Spleen (tissue), 11 donors: ENCODE measurements at regions not wholly inside any gene's neighbourhood (a gene's known extent, or its start where the extent isn't known, plus 50 kb on each side); places are given as distances from the start of the nearest gene placed in this dataset.
A peak's percentile ranks its signal among the peaks of the same experiment; 100 is the strongest.
"Not testable (repeated sequence)": the region's sequence is repeated elsewhere in the genome, so short reads cannot be mapped to it uniquely, and the experiment has no call there.

Source experiments
- DNase-seq: peaks from one replicate; pipeline ENCODE4 v3.0.0-alpha.2; 2020
- H3K27ac ChIP-seq, 8 donors: fragments of 200-600 bp; sonication (generic) in 7 of 8; 1 replicate in 4 of 8; 2 replicates in 4 of 8; pipeline versions ENCODE4 v1.5.0 to v1.8.0; 2016 to 2021; ENCODE audit warnings: inconsistent platforms in 4 of 8, mild to moderate bottlenecking in 4 of 8, moderate library complexity in 1 of 8
- H3K27me3 ChIP-seq, 7 donors: fragments of 200-600 bp; sonication (generic) in 6 of 7; replicated peaks in 1 of 7; 1 replicate in 4 of 7; 2 replicates in 3 of 7; pipeline versions ENCODE4 v1.5.0 to v1.8.0; 2016 to 2021; ENCODE audit warnings: inconsistent platforms in 3 of 7, mild to moderate bottlenecking in 1 of 7
- H3K36me3 ChIP-seq, 6 donors: fragments of 200-600 bp; sonication (generic) in 5 of 6; 1 replicate in 4 of 6; 2 replicates in 2 of 6; pipeline versions ENCODE4 v1.5.0 to v1.8.0; 2016 to 2021; ENCODE audit warnings: inconsistent platforms in 2 of 6
- H3K4me1 ChIP-seq, 6 donors: fragments of 200-600 bp; sonication (generic) in 5 of 6; 1 replicate in 3 of 6; 2 replicates in 3 of 6; pipeline versions ENCODE4 v1.5.0 to v1.8.0; 2016 to 2021; ENCODE audit warnings: inconsistent platforms in 3 of 6
- H3K4me3 ChIP-seq, 8 donors: fragments of 200-600 bp; sonication (generic) in 7 of 8; 1 replicate in 4 of 8; 2 replicates in 4 of 8; pipeline versions ENCODE4 v1.5.0 to v1.8.0; 2016 to 2021; ENCODE audit warnings: inconsistent platforms in 4 of 8, mild to moderate bottlenecking in 4 of 8, moderate library complexity in 2 of 8
- H3K9me3 ChIP-seq, 8 donors: fragments of 200-600 bp; sonication (generic) in 7 of 8; 1 replicate in 4 of 8; 2 replicates in 4 of 8; pipeline versions ENCODE4 v1.5.0 to v1.8.0; 2016 to 2021; ENCODE audit warnings: inconsistent platforms in 4 of 8
- WGBS, 5 donors: extraction: QIAGEN DNeasy Blood & Tissue Kit in 3 of 5; methylation state at CpG; one replicate each; pipeline versions ENCODE4 v1.1.5 to v1.1.7; 2013 to 2018; 5-methylcytosine and 5-hydroxymethylcytosine counted together
- intact Hi-C: fragments of 100-400 bp; cut with DNase I; formaldehyde crosslinking; loops from one replicate; pipeline ENCODE4 v1.15.0; 2023; ENCODE audit warnings: low total_unique reads
- TF ChIP-seq, protein P1 (sequence below), 11 experiments: fragments of 200-600 bp in 7 of 11; fragments of 450-650 bp in 4 of 11; sonication (generic) in 4 of 11; IDR thresholded peaks in 8 of 11; conservative IDR thresholded peaks in 3 of 11; 1 replicate in 7 of 11; 2 replicates in 4 of 11; pipeline versions ENCODE4 v1.4.0 to v1.8.0; 2016 to 2021; ENCODE audit warnings: antibody characterized with exemption in 11 of 11, inconsistent platforms in 4 of 11, mild to moderate bottlenecking in 1 of 11
- donor health status: healthy with polysubstance abuse.
- donor health status: DM: no; HTN: no; CAD: no; lungs with moderate emphysema.
- donor health status: DM: no; HTN: no; CAD: no.
- donor health status: Bipolar disorder and iron deficiency.
- donor health status: healthy.
- donor health status: DM: no; HTN: no; CAD: no.
- donor health status: DM: yes; HTN: yes; CAD: no.

- H3K4me3 ChIP-seq, H3K27me3 ChIP-seq, DNase-seq, intact Hi-C loops, H3K27ac ChIP-seq, H3K4me1 ChIP-seq, H3K36me3 ChIP-seq: not testable (repeated sequence)
- WGBS, 5 donors, result 79 to 90% (median 82%) methylated on average over 2 to 5 of the region's 5 CpGs
- peaks cover 0 to 30% (median 17%) of the 10 kb centered on the region in 8 donors for H3K9me3 ChIP-seq
Measured at GRCh38 chr4:9063612-9064011, 106.6 kb upstream of the FAM90A26 start.

GRCh38 chr4:9024866-9025265 lies 145.3 kb upstream of the FAM90A26 start:
- intact Hi-C loops, H3K27me3 ChIP-seq, H3K4me1 ChIP-seq, H3K27ac ChIP-seq, H3K4me3 ChIP-seq, H3K9me3 ChIP-seq, DNase-seq, H3K36me3 ChIP-seq: not testable (repeated sequence)
- 45 to 61% (median 53%) methylated on average over 3 of the region's 3 CpGs for WGBS, 5 donors

- H3K27ac ChIP-seq, H3K4me3 ChIP-seq, DNase-seq, H3K36me3 ChIP-seq, H3K9me3 ChIP-seq, intact Hi-C loops, H3K4me1 ChIP-seq: not testable (repeated sequence)
- H3K27me3 ChIP-seq, result peaks cover 0 to 11% (median 0%) of the 10 kb centered on the region in 7 donors
- 84 to 92% (median 88%) methylated on average over 4 of the region's 4 CpGs for WGBS, 5 donors
Measured at GRCh38 chr4:9009792-9010191, 138.2 kb upstream of the HMX1 start.

GRCh38 chr4:9008407-9008806 lies 136.8 kb upstream of the HMX1 start:
- WGBS, 5 donors, result 82 to 94% (median 90%) methylated on average over 3 to 4 of the region's 4 CpGs

DNA sequence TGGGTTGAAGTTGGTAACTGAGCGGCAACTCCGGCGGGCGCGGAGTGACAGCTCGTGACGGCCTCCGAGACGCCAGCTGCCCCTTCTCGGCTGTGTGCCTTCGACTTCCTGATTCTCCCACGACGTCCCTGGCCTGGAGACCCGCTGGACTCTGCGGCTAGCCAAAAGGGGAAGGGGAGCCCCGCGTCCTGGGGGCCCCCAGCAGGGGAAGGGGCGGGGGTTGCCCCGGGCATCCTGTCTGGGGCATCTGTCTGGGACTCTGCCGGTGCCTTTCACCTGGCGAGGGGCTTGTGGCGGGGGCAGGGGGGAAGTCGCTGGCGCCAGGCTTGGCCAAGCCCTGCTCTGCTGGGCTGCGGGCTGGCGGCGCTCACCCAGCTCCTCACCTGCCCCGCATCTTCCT lies 129.5 kb upstream of the HMX1 start:
- intact Hi-C loops, result loop anchor here (5.0 kb wide), 1 partner anchor 121 kb away; no protein-coding TSS in a partner anchor
- not testable (repeated sequence) for H3K27ac ChIP-seq, H3K36me3 ChIP-seq, DNase-seq, H3K9me3 ChIP-seq
- peaks cover 0 to 11% (median 10%) of the 10 kb centered on the region in 6 donors for H3K4me1 ChIP-seq
- H3K27me3 ChIP-seq, result peaks cover 0 to 41% (median 17%) of the 10 kb centered on the region in 7 donors
- peak overlapping the region in 4 of 8 donors; percentile 16 to 62 (median 25) for H3K4me3 ChIP-seq
- WGBS, 5 donors, result 1 to 5% (median 3%) methylated on average over 4 to 28 of the region's 28 CpGs

More at GRCh38 chr4:9008407-9008806, 136.8 kb upstream of the HMX1 start:
- H3K36me3 ChIP-seq, H3K4me1 ChIP-seq, H3K27ac ChIP-seq, intact Hi-C loops, DNase-seq, H3K9me3 ChIP-seq, H3K4me3 ChIP-seq: not testable (repeated sequence)
- H3K27me3 ChIP-seq, result peaks cover 0 to 12% (median 0%) of the 10 kb centered on the region in 7 donors

DNA sequence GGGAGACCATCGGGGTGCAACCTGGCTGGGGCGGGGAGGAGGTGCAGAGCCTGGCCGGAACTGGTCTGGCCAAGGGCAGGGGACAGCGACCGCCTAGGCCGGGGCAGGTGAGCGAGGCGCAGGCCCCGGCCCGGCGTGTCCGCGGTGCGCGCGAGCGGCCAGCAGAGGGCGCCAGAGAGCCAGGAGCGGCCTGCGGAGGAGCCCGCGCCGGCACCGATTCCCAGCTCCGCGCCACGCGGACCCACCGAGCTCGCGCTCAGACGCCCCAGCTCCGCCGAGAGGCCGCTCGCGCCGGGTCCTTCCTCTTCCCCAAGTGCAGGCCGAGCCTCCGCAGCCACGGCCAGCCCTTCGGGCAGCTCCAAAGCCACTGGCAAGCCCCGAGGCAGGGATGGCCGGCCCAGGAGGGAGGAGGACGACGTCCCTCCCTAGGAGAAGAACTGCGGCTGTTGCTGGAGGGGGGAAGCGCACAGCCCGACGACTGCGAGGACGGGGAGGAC lies 128.9 kb upstream of the HMX1 start:
- intact Hi-C loops, result loop anchor here (5.0 kb wide), 1 partner anchor 122 kb away; no protein-coding TSS in a partner anchor
- Histone ChIP-seq H3K4me1 (peaks cover 0 to 11% (median 10%) of the 10 kb centered on the region in 6 donors), H3K27me3 (peaks cover 0 to 37% (median 17%) of the 10 kb centered on the region in 7 donors), H3K4me3 (peak overlapping the region in 7 of 8 donors; percentile 10 to 62 (median 19))
- TF ChIP-seq, protein P1, sequence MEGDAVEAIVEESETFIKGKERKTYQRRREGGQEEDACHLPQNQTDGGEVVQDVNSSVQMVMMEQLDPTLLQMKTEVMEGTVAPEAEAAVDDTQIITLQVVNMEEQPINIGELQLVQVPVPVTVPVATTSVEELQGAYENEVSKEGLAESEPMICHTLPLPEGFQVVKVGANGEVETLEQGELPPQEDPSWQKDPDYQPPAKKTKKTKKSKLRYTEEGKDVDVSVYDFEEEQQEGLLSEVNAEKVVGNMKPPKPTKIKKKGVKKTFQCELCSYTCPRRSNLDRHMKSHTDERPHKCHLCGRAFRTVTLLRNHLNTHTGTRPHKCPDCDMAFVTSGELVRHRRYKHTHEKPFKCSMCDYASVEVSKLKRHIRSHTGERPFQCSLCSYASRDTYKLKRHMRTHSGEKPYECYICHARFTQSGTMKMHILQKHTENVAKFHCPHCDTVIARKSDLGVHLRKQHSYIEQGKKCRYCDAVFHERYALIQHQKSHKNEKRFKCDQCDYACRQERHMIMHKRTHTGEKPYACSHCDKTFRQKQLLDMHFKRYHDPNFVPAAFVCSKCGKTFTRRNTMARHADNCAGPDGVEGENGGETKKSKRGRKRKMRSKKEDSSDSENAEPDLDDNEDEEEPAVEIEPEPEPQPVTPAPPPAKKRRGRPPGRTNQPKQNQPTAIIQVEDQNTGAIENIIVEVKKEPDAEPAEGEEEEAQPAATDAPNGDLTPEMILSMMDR (IDR thresholded peaks at IDR 0.05 in 8 of 11, conservative IDR thresholded peaks at IDR 0.05 in 3 of 11), result peak in 8 of 11 experiments; percentile 56 to 90 (median 85)
- H3K27ac ChIP-seq, H3K9me3 ChIP-seq, H3K36me3 ChIP-seq: not testable (repeated sequence)
- peak; percentile 84 for DNase-seq
- WGBS, 5 donors, result 2 to 40% (median 3%) methylated on average over 1 to 52 of the region's 52 CpGs

DNA sequence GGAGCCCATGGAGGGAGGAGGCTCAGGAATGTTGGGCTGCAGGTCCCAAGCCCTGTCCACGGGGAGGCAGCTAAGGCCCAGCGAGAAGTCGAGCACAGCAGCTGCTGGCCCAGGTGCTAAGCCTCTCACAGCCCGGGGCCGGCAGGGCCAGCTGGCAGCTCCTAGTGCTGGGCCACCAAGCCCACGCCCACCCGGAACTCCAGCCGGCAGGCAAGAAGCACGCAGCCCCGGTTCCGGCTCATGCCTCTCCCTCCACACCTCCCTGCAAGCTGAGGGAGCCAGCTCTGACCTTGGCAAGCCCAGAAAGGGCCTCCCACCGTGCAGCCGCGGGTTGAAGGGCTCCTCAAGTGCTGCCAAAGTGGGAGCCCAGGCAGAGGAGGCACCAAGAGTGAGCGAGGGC lies 121.3 kb upstream of the HMX1 start:
- H3K9me3 ChIP-seq, result peaks cover 0 to 10% (median 0%) of the 10 kb centered on the region in 8 donors
- DNase-seq, intact Hi-C loops, H3K27ac ChIP-seq, H3K36me3 ChIP-seq, H3K27me3 ChIP-seq, H3K4me3 ChIP-seq, H3K4me1 ChIP-seq: not testable (repeated sequence)
- WGBS, 5 donors, result 59 to 81% (median 79%) methylated on average over 4 to 15 of the region's 15 CpGs

DNA sequence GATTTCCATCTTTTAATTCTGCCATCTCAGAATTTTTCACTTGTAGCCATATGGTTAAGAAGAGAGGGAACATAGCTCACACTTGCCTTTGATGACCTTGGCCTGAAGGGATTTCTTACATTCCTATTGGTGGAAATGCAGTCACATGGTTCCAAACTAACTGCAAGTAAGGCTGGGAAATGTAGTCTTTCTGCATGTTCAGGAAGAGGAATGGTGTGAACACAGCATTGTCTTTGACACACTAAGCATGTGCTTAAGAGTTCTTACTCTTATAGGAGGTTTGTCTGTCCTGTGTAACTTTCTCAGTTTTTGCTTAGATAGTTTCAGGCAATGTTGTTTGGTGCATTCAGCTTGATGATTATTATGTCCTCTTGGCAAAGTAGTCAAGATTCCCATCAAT lies 119.8 kb upstream of the HMX1 start:
- H3K9me3 ChIP-seq, result peaks cover 0 to 10% (median 0%) of the 10 kb centered on the region in 8 donors
- H3K4me1 ChIP-seq, DNase-seq, H3K27me3 ChIP-seq, H3K36me3 ChIP-seq, intact Hi-C loops, H3K27ac ChIP-seq, H3K4me3 ChIP-seq: not testable (repeated sequence)

- H3K4me1 ChIP-seq, H3K27me3 ChIP-seq, H3K27ac ChIP-seq, DNase-seq, H3K36me3 ChIP-seq, intact Hi-C loops, H3K4me3 ChIP-seq: not testable (repeated sequence)
- H3K9me3 ChIP-seq, result peaks cover 0 to 10% (median 0%) of the 10 kb centered on the region in 8 donors
- 86 to 97% (median 89%) methylated on average over 11 to 17 of the region's 18 CpGs for WGBS, 5 donors
Measured at GRCh38 chr4:8990341-8990740, 118.7 kb upstream of the HMX1 start.

- intact Hi-C loops, H3K4me1 ChIP-seq, H3K36me3 ChIP-seq, H3K27me3 ChIP-seq, H3K4me3 ChIP-seq, H3K27ac ChIP-seq, H3K9me3 ChIP-seq: not testable (repeated sequence)
- 90 to 94% (median 93%) methylated on average over 15 of the region's 15 CpGs for WGBS, 5 donors
- DNase-seq, result peak; percentile 27
Measured at GRCh38 chr4:8985786-8986185, 114.1 kb upstream of the HMX1 start.
